Stimulated activated CD4-positive, alpha-beta T cell treated with anti-CD3 and anti-CD28 coated beads, Interleukin-15, amount 100 ng/mL, for 48 hours (primary cell): ENCODE measurements at regions not wholly inside any gene's neighbourhood (a gene's known extent, or its start where the extent isn't known, plus 50 kb on each side); places are given as distances from the start of the nearest gene placed in this dataset.
A peak's percentile ranks its signal among the peaks of the same experiment; 100 is the strongest.

Experiments used
- DNase-seq, 2 donors: peaks; one replicate each; pipeline ENCODE4 v3.0.0-alpha.2; 2020; ENCODE audit warnings: low read depth in 2 of 2

DNA sequence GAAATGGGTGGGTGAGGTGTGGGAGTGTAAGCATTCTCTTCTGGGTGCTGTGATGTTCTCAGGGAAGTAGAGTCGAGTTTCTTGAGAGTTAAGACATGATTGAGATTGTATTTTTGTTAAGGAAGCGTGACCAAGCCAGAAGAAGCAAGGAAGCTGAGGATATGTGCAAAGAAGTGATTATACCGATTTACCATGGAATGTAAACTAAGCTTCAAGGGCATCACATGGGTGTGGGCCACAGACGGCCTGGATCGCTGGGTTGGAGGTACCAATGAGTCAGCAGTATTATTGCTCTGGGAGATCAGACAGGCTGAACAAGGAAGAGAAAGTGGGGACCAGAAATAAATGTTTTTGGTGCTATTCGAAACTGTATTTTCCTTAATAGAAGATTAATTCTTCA lies 184.1 kb upstream of the GMDS start:
- no peak for DNase-seq

DNA sequence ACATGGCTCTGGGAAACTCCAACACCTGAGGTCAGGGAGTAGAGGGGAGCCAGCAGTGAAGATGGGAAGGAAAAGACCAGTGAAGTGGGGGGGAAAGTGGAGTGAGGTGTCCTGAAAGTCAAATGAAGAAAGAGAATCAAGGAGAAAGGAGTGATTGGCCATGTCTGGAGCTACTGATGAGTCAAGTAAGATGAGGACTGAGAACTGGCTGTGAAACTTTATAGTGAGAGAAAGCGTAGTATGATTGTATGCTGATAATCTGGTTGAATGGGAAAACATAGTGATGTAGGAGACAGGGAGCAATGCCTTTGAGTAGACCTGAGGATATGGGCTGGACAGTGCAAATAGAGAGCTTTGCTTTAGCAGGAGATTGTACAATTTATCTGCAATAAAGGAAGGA lies 183.6 kb upstream of the GMDS start:
- DNase-seq: no peak

DNA sequence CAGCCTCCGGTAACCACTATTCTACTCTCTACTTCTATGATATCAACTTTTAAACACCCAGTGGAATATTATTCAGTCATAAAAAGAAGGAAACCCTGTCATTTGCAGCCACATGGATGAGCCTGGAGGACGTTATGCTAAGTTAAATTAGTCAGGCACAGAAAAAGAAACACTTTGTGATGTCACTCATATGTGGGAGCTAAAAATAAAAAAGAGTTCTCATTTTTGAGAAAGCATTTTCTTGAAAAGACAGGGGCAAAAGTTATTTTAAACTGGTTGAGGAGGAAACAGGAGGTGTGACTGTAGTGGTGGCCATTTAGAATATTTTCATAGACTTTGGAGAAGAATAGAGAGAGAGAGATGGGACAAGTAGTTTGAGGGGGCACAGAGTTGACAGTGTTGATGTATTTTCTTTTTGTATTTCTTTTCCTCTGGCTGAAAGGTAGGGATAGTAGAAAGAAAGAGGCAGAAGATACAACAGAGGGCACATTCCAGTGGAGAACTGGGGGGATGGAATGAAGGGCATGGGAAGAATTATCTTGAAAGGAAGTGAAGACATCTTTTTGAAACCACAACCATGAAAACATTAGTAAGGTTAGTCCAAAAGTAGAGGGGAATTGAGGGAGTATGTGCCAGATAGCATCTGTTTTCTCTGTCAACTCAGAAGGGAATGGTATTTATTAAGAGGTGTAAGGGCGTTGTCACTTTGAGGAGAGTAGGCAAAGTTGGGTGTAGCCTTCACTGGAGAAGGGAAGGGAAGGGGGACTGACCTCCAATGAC lies 181.3 kb upstream of the GMDS start:
- DNase-seq: no peak

DNA sequence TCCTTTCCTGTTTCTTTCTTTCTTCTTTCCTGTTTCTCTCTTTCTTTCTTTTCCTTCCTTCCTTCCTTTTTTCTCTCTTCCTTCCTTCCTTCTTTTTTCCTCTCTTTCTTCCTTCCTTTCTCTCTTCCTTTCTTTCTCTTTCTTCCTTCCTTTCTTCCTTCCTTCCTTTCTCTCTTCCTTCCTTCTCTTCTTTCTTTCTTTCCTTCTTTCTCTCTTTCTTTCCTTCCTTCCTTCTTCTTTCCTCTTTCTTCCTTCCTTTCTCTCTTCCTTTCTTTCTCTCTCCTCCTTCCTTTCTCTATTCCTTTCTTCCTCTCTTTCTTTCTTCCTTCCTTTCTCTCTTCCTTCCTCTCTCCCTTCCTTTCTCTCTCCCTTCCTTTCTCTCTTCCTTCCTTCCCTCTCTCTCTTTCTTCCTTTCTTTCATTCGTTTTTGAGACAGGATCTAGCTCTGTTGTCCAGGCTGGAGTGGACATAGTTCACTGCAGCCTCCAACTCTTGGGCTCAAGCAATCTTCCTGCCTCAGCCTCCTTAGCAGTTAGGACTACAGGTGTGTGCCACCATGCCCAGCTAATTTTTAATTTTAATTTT lies 170.8 kb upstream of the GMDS start:
- no peak for DNase-seq

DNA sequence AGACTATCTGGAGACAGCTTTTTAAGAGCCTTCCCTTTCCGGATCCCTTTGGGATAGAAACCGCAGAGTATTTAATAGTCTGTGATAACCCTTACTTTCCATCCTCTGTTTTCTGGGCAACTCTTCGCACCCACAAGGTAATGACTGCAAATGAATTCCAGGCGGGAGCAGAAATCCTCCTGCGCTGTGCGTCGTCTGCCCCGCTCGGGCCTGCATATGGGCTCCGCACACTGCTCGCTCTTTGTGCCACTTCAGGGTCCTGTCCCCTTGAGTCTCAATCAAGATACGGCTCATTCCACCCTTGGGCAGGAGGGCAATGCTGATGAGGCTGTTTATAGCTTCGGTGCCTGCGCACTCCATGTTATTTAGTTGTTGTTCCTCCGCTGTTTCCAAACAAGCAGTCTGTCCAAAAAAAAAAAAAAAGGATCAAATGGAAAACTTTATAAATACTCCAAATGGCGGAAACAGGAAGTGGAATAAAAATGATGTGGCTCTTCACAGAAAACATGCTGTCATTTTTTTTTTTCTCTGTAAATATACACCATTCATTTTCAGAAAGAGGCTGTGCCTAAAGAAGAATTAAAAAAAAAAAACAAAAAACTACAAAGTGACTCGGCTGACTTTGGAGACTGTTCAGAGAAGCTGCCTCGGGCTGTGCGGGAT lies 169.6 kb upstream of the GMDS start:
- DNase-seq: no peak

DNA sequence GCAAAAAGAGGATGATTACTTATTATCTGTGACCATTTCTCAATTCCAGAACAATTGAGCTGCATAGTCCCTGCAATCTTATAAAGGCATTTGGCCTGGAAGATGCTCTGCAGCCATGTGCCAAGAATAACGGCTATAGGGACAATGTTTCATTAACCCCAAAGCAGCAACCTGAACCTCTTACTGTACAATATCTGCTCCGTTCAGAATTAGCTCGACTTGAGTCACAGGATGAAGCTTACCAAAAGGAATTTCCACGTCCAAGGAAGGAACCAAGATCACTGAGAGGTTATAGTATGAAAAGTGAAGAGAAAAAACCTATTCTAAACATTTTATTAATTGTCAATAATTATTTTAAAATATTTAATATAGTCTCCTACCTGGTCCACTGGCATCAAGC lies 167.3 kb upstream of the GMDS start:
- DNase-seq: no peak

DNA sequence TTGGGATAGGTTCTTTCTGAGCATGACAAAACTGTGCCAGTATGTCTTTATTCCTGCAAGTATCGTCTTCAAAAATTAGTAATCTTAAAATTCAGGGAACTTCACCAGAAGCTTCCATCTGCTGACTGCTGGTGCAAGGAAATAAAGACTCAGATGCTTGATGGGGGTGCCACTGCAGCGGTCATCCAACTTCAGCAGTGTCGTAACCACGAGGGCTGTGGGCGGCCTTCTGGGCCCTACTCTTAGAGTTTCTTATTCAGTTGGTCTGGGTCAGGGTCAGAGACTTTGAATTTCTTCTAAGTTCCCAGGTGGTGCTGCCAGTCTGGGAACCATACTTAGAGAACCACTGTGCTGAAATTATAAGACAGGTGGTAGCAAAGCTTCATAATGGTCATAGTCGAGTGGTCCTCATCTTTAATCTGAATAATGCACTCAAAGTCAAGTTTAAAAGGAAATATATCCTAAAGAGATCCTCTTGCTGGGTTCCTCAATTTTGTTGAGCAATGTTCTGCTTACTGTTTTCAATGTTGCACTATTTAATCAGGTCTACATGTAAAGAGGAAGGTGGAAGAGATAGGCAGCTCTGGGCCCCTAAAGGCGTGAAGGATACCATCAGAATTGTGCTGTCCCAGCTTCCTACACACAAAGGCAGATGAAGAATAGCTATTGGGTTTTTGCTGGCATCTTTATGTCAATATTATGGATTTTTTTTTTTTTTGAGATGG lies 165.4 kb upstream of the GMDS start:
- no peak for DNase-seq

DNA sequence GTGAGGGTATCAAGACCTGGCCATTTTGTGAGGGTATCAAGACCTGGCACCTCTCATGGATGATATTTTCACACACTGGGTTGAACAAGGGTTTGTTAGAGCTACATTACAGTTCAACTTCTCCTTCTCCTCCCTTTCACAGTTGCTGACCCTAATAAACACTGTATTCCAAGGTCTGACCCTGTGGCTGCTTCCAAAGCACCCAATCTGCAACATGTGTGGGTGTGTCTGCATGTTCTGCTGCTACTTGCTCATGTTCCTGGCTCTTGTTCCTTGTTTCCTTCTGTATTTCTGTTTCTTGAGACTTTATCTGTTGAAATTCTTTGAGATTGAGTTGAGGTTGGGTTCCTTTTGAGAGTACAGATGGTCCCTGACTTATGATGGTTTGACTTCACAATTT lies 162.1 kb upstream of the GMDS start:
- no peak for DNase-seq

DNA sequence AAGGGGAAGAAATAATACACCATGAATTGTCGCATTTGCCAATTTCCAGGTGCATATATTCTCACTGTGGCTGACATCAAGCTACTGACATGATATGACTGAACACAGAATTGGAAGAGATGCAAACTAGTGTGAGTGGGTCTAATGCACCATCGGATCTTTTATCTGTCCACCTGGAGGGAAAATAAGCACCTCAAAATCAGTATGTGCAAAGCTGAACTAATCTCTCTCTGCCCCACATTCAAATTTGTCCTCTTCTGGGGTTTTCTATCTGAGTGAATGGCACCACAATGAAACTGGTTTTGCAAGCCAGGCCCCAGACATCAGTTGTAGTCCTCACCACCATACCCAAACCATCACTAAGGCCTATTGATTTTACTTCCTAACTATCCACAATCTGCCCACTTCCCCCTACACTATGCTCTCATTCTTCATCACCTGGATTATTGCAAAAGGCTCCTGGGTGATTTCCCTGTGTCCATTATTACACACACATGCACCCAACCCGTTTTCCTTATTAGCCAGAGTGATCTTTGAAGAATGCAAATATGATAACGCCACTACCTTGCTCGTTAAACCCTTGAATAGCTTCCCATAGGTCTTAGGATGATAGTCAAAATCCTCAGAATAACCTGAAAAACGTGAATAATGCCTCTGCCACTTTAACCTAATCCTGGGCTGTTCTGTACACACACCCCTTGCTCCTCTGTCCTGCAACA lies 159.0 kb upstream of the GMDS start:
- DNase-seq: no peak

DNA sequence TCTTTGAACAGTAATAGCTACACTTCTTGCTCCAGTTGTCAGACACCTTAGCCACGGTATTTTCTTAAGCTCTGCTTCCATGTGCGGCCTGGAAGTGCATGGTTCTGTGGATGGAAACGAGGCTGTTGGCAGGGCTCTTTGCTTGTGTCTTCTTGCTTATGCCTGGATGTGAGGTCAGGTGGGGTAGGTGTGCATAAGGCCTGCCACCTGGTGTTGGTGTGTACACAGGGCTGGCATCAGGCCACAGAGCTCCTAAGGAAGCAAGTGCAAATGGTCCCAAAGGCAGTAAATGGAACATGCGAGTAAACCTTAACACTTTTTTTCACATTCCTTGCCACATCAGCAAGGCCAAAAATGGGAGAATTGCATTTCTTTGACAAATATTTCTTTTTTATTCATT lies 158.1 kb upstream of the GMDS start:
- no peak for DNase-seq

DNA sequence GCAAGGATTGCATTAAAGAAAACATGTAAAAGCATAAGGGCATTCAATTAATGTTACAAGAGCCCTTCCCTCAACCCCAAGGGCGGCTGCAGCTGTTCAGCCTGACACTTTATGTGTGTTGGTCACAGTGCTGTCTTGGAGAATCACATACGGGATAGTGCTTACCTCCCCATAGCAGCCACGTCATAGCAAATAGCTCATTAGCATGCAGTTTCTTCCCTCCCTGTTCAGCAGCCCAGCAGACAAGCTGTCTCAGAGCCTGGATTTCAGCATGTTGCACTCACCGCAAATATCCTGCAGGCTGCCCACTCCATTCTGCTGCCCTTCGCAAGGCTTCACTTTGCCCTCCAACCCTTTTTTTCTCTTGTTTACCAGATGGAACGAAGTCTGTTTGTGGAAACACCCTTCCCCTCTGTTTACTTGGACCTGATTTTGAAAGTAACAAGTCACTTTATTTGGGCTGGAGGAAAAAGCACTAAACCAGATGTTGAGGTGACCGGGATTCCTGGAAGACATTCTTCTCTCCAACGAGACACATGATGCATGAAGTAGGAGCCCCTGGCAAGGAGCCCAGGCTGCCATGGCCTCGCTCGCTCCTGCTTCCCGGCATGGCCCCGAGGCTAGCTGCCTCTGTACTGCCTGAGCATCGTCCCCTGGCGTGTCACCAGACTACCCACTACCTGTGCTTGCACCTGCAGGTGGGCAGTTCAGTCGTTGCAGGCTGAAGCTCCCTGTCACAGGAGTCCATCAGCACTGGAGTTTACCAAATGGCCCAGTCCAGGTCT lies 151.6 kb upstream of the GMDS start:
- DNase-seq: no peak

DNA sequence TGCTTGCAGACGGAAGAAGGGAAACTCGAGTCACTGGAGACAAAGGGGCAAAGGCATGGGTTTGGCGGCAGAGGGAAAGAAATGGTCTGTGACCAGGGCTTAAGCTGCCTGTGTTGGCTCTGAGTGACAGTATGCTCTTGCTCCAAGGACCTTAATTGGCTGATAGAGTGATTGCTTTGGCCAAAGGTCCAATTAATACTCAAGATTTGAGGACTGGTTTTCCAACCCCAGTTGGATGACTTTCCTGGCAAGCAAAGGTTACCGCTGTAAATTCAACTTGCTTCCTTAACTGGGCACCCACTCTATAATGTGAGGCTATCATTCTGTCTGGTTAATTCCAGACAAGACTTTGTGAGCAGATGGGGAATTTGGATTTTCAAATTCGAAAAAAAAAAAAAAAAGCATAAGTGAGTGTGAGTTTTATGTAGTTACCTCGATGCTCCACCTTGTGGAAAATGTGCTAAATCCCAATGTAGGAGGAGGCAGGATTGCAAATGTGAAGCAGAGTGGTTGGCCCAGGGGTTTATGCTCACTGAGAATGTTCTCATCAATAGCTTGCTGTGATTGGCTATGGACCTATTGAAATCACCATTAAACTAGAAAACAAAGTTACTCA lies 150.7 kb upstream of the GMDS start:
- no peak for DNase-seq

DNA sequence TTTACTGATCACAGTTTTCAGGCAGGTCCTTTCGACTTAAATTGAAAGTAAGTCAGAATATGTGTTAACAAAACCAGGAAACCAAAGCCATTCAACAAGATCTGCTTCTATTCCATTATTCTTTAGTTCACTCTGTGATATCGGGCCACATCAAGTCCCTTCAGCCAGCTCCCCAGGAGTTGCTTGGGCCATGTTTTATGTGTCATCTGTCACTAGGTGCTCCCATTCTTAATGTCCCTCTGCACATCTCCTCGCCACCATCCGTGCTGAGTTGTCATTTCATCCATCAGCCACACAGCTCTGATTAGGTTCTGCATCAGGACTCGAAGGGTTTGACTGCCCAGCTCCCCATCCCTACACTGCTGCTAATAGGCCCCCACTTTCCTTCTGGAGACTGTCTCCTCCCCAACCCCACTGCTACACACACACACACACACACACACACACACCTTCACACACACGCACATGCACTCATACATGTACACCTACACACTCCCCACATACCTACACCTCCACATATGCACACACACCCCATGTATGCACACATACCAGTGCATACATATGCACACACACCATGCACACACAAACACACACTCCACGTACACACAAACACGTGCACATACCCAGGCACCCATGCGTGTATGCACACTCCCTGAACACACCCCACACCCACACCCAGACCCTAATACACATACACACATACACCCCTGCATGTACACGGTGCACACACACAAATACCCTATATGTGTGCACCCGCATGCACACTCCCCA lies 143.3 kb upstream of the GMDS start:
- DNase-seq: no peak

DNA sequence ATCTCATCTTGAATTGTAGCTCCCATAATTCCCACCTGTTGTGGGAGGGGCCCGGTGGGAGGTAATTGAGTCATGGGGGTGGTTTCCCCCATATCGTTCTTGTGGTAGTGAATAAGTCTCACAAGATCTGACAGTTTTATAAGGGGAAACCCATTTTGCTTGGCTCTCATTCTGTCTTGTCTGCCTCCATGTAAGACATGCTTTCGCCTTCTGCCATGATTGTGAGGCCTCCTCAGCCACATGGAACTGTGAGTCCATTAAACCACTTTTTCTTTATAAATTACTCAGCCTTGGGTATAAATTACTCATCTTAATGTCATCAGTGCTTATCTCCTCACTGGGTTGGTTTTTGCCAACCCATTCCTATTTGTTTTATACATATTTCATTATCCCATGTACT lies 142.0 kb upstream of the GMDS start:
- DNase-seq: peak; percentile 0 to 13

DNA sequence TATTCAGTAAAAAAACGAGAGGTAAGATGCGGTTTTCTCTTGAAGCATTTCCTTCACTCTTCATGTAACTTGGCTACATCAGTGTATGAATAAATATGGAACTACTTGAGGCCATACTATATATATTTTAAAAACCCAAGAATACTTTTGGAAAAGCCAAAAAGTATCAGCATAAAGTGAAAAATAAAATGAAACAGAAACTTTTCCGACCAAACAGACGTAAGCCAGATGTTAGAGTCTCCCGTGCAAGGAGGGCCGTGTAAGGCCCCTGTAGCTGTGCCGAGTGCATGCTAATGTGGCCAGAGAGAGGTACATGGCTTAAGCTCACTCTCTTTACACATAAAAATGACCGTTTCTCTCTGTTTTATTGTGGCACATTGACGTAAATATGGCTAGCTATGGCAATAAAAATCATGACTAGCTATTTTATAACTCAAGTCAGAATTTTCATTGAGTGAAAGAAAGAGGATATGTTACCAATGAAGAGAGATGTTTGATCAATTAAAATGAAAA lies 140.1 kb upstream of the GMDS start:
- DNase-seq: no peak

DNA sequence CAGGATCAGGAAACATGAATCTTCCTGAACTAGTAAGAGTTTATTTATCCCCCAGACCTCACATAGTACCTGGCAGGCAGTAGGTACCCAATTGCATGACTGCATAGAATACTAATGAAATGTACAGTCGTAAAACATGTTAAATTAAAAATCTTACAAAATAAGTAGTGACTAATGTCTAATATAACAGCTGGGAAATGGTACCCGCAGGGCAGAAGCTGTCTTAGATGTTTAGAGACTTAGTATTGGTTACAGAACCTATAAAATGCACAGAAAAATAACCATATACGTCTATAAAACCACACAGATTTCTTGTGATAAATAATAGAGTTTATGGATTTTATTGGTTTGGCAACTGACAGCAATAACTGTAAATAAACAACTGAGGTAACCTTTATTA lies 139.1 kb upstream of the GMDS start:
- DNase-seq: no peak

DNA sequence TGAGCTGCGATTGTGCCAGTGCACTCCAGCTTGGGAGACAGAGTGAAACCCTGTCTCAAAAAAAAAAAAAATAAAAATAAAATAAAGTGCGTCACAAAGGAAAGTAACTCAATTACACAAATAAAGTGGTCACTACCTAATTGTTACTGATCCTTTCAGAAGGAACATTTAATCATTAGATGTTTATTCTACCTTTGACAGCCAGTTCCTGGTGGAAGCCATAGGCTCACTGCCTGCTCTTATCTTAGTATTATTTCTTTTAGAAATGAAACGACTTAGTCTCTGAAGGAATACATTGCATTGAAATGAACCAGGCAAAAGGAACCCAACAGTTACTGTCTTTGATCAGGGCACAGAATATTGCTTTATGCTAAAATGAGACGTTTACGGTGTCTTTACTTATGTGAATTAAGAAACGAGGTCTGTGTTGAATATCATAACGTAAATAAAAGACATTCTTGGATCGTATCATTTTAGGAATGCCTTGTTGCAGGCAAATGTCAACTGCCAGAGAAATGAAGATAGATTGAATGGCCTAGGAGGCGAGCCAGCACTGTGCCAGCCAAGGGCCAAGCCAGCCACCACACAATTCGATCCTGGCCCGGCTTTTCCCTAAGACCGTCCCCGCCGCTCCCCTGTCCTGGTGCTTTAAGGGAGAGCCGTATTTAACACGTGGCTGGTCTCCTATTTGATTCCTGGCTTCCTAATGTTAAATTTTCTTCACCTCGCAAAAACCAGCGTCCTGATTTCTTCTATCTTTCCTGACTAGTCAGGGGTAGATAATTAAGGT lies 136.7 kb upstream of the GMDS start:
- DNase-seq: no peak

DNA sequence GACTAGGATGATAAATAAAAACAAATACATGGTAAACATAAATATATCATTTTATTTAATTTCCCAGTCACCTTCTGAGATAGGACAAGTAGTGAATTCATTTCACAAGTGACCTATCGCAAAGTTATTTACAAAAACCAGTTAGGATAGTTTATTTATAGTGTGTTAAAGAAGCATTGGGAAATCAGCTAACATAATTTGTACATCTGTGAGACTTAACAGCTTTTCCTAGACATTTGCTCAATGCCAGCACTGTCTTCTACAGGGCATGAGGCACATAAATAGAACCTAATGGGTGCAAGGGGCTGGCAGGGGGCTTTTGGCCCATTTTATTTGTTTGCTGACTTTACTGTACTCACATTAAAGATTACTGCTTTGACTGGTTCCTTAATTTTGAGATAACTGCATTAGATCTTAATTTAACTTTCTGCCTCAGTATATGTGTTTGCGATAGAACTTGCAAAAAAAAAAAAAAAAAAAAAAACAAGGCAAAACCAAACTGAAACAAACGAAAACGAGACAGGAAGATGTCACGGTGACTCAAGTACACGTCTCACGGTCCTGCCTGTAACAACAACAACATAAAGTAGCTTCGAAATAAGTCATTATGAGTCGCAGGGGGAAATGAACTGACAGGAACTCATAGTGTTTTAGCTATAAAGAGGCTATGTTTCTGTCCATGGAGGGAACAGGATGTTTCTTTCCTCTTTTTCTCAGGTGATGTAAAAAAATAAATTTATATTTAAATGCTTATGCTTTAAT lies 133.7 kb upstream of the GMDS start:
- DNase-seq: peak in 1 of 2 donors; percentile 10
